Testis (tissue), 2 donors: ENCODE measurements at regions not wholly inside any gene's neighbourhood (a gene's known extent, or its start where the extent isn't known, plus 50 kb on each side); places are given as distances from the start of the nearest gene placed in this dataset.

Experiments
- DNase-seq: peaks from one replicate; pipeline ENCODE4 v3.0.0-alpha.2; 2019
- H3K27ac ChIP-seq, 2 donors: fragments of 200-600 bp; sonication (generic); one replicate each; pipeline ENCODE4 v1.5.1; 2019
- H3K27me3 ChIP-seq: fragments of 200-600 bp; sonication (generic); one replicate; pipeline ENCODE4 v1.5.1; 2019
- H3K36me3 ChIP-seq: fragments of 200-600 bp; sonication (generic); one replicate; pipeline ENCODE4 v1.5.1; 2017; ENCODE audit warnings: low read depth; ENCODE audit errors: missing control alignments
- H3K4me1 ChIP-seq: fragments of 200-600 bp; sonication (generic); one replicate; pipeline ENCODE4 v1.5.1; 2019
- H3K4me3 ChIP-seq, 2 donors: fragments of 200-600 bp; sonication (generic); one replicate each; pipeline ENCODE4 v1.5.1; 2017 to 2019
- H3K9me3 ChIP-seq: fragments of 200-600 bp; sonication (generic); one replicate; pipeline ENCODE4 v1.5.1; 2017
- CTCF ChIP-seq, 3 experiments: fragments of 450-650 bp in 2 of 3; fragments of 200-600 bp in 1 of 3; sonication (generic) in 1 of 3; IDR thresholded peaks; one replicate each; pipeline ENCODE4 v1.5.1; 2016 to 2019; ENCODE audit warnings: antibody characterized with exemption in 3 of 3, mild to moderate bottlenecking in 2 of 3, moderate library complexity in 1 of 3
- POLR2A ChIP-seq: fragments of 450-650 bp; IDR thresholded peaks from one replicate; pipeline ENCODE4 v1.6.1; 2017; ENCODE audit warnings: antibody characterized with exemption, mild to moderate bottlenecking, moderate library complexity
- WGBS, 2 donors: methylation state at CpG; one replicate each; pipeline ENCODE4 v1.1.5; 2018; 5-methylcytosine and 5-hydroxymethylcytosine counted together
- intact Hi-C: fragments of 100-400 bp; cut with DNase I; formaldehyde crosslinking; loops from one replicate; pipeline ENCODE4 v1.15.1; 2023; ENCODE audit warnings: low total_unique reads

- Histone ChIP-seq H3K36me3 (no peaks in the 10 kb centered on the region), H3K27ac (no peak overlapping the region), H3K9me3 (no peaks in the 10 kb centered on the region), H3K4me3 (no peak overlapping the region), H3K4me1 (no peaks in the 10 kb centered on the region), H3K27me3 (no peaks in the 10 kb centered on the region)
- intact Hi-C loops: no loop called here
- DNase-seq: no peak
- no peak for TF ChIP-seq POLR2A
- TF ChIP-seq CTCF (IDR thresholded peaks at IDR 0.05): no peak
- WGBS, 2 donors: 70 to 74% methylated on average over 3 of the region's 3 CpGs
These were observed 100.2 kb upstream of the SLC35B3 start for GRCh38 chr6:8535519-8535918.

GRCh38 chr6:8530785-8531435 lies 95.6 kb upstream of the SLC35B3 start:
- Histone ChIP-seq H3K27ac (no peak overlapping the region), H3K27me3 (no peaks in the 10 kb centered on the region), H3K36me3 (no peaks in the 10 kb centered on the region), H3K9me3 (no peaks in the 10 kb centered on the region), H3K4me1 (no peaks in the 10 kb centered on the region), H3K4me3 (no peak overlapping the region)
- TF ChIP-seq POLR2A: no peak
- no peak for TF ChIP-seq CTCF (IDR thresholded peaks at IDR 0.05)
- WGBS, 2 donors: 60 to 76% methylated on average over 12 of the region's 12 CpGs
- intact Hi-C loops: no loop called here
- DNase-seq: no peak

- H3K27me3 ChIP-seq: no peaks in the 10 kb centered on the region
These were observed 93.9 kb upstream of the SLC35B3 start for GRCh38 chr6:8529250-8529649.

GRCh38 chr6:8527818-8528217 lies 92.5 kb upstream of the SLC35B3 start:
- Histone ChIP-seq H3K4me3 (no peak overlapping the region), H3K36me3 (no peaks in the 10 kb centered on the region), H3K27me3 (no peaks in the 10 kb centered on the region), H3K27ac (no peak overlapping the region), H3K9me3 (no peaks in the 10 kb centered on the region), H3K4me1 (no peaks in the 10 kb centered on the region)
- 91 to 92% methylated on average over 1 of the region's 1 CpG for WGBS, 2 donors
- no peak for DNase-seq
- no peak for TF ChIP-seq POLR2A
- TF ChIP-seq CTCF (IDR thresholded peaks at IDR 0.05): no peak
- intact Hi-C loops: no loop called here

More at GRCh38 chr6:8529250-8529649, 93.9 kb upstream of the SLC35B3 start:
- Histone ChIP-seq H3K4me3 (no peak overlapping the region), H3K36me3 (no peaks in the 10 kb centered on the region), H3K27ac (no peak overlapping the region), H3K4me1 (no peaks in the 10 kb centered on the region), H3K9me3 (no peaks in the 10 kb centered on the region)
- intact Hi-C loops: no loop called here
- no peak for TF ChIP-seq CTCF (IDR thresholded peaks at IDR 0.05)
- no peak for TF ChIP-seq POLR2A
- WGBS, 2 donors: 79 to 82% methylated on average over 2 of the region's 2 CpGs
- DNase-seq: no peak

GRCh38 chr6:8526624-8527023 lies 91.3 kb upstream of the SLC35B3 start:
- Histone ChIP-seq H3K4me1 (no peaks in the 10 kb centered on the region), H3K9me3 (no peaks in the 10 kb centered on the region), H3K27ac (no peak overlapping the region), H3K36me3 (no peaks in the 10 kb centered on the region), H3K27me3 (no peaks in the 10 kb centered on the region), H3K4me3 (no peak overlapping the region)
- intact Hi-C loops: no loop called here
- TF ChIP-seq CTCF (IDR thresholded peaks at IDR 0.05) (no peak), POLR2A (no peak)
- no peak for DNase-seq
- 73 to 77% methylated on average over 7 of the region's 7 CpGs for WGBS, 2 donors
